GM12878 (cell line): ENCODE measurements at regions not wholly inside any gene's neighbourhood (a gene's known extent, or its start where the extent isn't known, plus 50 kb on each side); places are given as distances from the start of the nearest gene placed in this dataset.

Experiments
- ATAC-seq: fragments of 200-7000 bp; cut with Tn5 transposase; 3 replicates; pipeline ENCODE4 v1.9.1; 2020; ENCODE audit warnings: mild to moderate bottlenecking, moderate library complexity
- BruUV-seq: library from RNA; stranded (reverse); fragments of 400-500 nt; replicated peaks from 2 replicates; lab custom pipeline; 2021; lab: Mats Ljungman, UMichigan
- CTCF ChIA-PET: fragments of 300-600 bp; sonication (Branson Sonifier 250); formaldehyde crosslinking; extraction: SDS; loops from one replicate; lab custom pipeline; 2021; ENCODE audit warnings: inconsistent platforms; lab: Yijun Ruan, JAX
- POLR2A ChIA-PET: fragments of 350-600 bp; formaldehyde crosslinking; extraction: SDS; loops from one replicate; lab custom pipeline; 2021; ENCODE audit warnings: inconsistent platforms; lab: Charles Lee
- RAD21 ChIA-PET: fragments of 300-600 bp; sonication (Branson Sonifier 250); formaldehyde crosslinking; loops from one replicate; lab custom pipeline; 2023; ENCODE audit warnings: antibody characterized with exemption; ENCODE audit not compliant: unreplicated experiment; lab: Charles Lee
- SMC1A ChIA-PET: fragments of 300-600 bp; sonication (Branson Sonifier 250); formaldehyde crosslinking; loops from one replicate; lab custom pipeline; 2023; ENCODE audit not compliant: unreplicated experiment, uncharacterized antibody; lab: Charles Lee
- DNase-seq: peaks from one replicate; pipeline ENCODE4 v3.0.0-alpha.2; 2011; ENCODE audit warnings: low read depth, low spot score
- FAIRE-seq: peaks from 3 replicates; lab custom pipeline; 2011; peaks lifted over from hg19 to GRCh38; lab: Jason Lieb, UNC
- H2AFZ ChIP-seq: 2 replicates; pipeline ENCODE4 v1.6.0; 2011; ENCODE audit warnings: low read depth, low read length, control low read depth; ENCODE audit not compliant: control insufficient read depth
- H3K27ac ChIP-seq: 2 replicates; pipeline ENCODE4 v1.5.1; 2011; ENCODE audit warnings: control low read depth; ENCODE audit not compliant: control insufficient read depth, insufficient read depth
- H3K27me3 ChIP-seq, 2 experiments: replicated peaks in 1 of 2; 2 replicates each; pipeline versions ENCODE4 v1.6.0 to v1.6.1; 2011; ENCODE audit warnings: low read length in 1 of 2; ENCODE audit not compliant: control insufficient read depth in 2 of 2, insufficient read depth in 2 of 2
- H3K36me3 ChIP-seq, 2 experiments: 2 replicates each; pipeline ENCODE4 v1.5.1; 2011; ENCODE audit warnings: low read length in 1 of 2; ENCODE audit not compliant: control insufficient read depth in 2 of 2, insufficient read depth in 2 of 2
- H3K4me1 ChIP-seq: 2 replicates; pipeline ENCODE4 v1.6.1; 2011; ENCODE audit warnings: mild to moderate bottlenecking, low read length, moderate library complexity, mixed read lengths; ENCODE audit not compliant: control insufficient read depth, insufficient read depth
- H3K4me2 ChIP-seq: 2 replicates; pipeline ENCODE4 v1.6.0; 2011; ENCODE audit warnings: control low read depth; ENCODE audit not compliant: control insufficient read depth, insufficient read depth
- H3K4me3 ChIP-seq: fragments of 200-600 bp; sonication (generic); 2 replicates; pipeline ENCODE4 v1.5.1; 2016
- H3K79me2 ChIP-seq: 2 replicates; pipeline ENCODE4 v1.6.0; 2011; ENCODE audit warnings: low read length; ENCODE audit not compliant: control insufficient read depth, insufficient read depth
- H3K9ac ChIP-seq: 2 replicates; pipeline ENCODE4 v1.8.0; 2011; ENCODE audit warnings: low read length, control low read depth, mixed read lengths; ENCODE audit not compliant: control insufficient read depth, insufficient read depth
- H3K9me3 ChIP-seq: replicated peaks from 3 replicates; pipeline ENCODE4 v1.5.1; 2011; ENCODE audit warnings: mild to moderate bottlenecking, low read length; ENCODE audit not compliant: control insufficient read depth, insufficient read depth
- H4K20me1 ChIP-seq: 2 replicates; pipeline ENCODE4 v1.6.0; 2011; ENCODE audit not compliant: control insufficient read depth, insufficient read depth
- BHLHE40 ChIP-seq, 2 experiments: fragments of 450-650 bp in 1 of 2; IDR thresholded peaks; 2 replicates each; pipeline ENCODE4 v1.6.1; 2011 to 2017; ENCODE audit warnings: low read depth in 2 of 2, borderline replicate concordance in 1 of 2, improper control_type of control experiment in 1 of 2, low read length in 1 of 2, mild to moderate bottlenecking in 1 of 2
- BMI1 ChIP-seq: fragments of 450-650 bp; IDR thresholded peaks from 2 replicates; pipeline ENCODE4 v1.6.1; 2016; ENCODE audit warnings: mild to moderate bottlenecking, moderate library complexity, borderline replicate concordance
- CREM ChIP-seq: IDR thresholded peaks from 2 replicates; pipeline ENCODE4 v1.6.1; 2014; ENCODE audit warnings: antibody characterized with exemption, low read depth
- EZH2 ChIP-seq: IDR thresholded peaks from 2 replicates; pipeline ENCODE4 v1.6.1; 2012; ENCODE audit warnings: low read depth, mild to moderate bottlenecking, control low read depth, inconsistent platforms, low read length, borderline replicate concordance; ENCODE audit not compliant: control insufficient read depth
- MTA3 ChIP-seq: IDR thresholded peaks from 2 replicates; pipeline ENCODE4 v1.6.1; 2012; ENCODE audit warnings: low read length, inconsistent platforms, borderline replicate concordance
- NFYA ChIP-seq: IDR thresholded peaks from 2 replicates; pipeline ENCODE4 v1.6.1; 2011; ENCODE audit warnings: low read depth, mild to moderate bottlenecking, low read length, improper control_type of control experiment, borderline replicate concordance
- NKRF ChIP-seq: fragments of 450-650 bp; conservative IDR thresholded peaks from 2 replicates; pipeline ENCODE4 v1.6.1; 2017; ENCODE audit warnings: mild to moderate bottlenecking, moderate library complexity
- RFX5 ChIP-seq: IDR thresholded peaks from 2 replicates; pipeline ENCODE4 v1.6.1; 2011; ENCODE audit warnings: low read depth, low read length, improper control_type of control experiment
- RUNX3 ChIP-seq: IDR thresholded peaks from 2 replicates; pipeline ENCODE4 v1.6.1; 2012; ENCODE audit warnings: low read length, inconsistent platforms
- SMC3 ChIP-seq: IDR thresholded peaks from 2 replicates; pipeline ENCODE4 v1.6.1; 2011; ENCODE audit warnings: low read length, improper control_type of control experiment, borderline replicate concordance
- SPI1 ChIP-seq: IDR thresholded peaks from 2 replicates; pipeline ENCODE4 v1.6.1; 2011; ENCODE audit warnings: low read depth, mild to moderate bottlenecking, low read length, moderate library complexity, borderline replicate concordance; ENCODE audit not compliant: insufficient read depth
- TARDBP ChIP-seq: IDR thresholded peaks from 2 replicates; pipeline ENCODE4 v1.6.1; 2016; ENCODE audit warnings: borderline replicate concordance
- YY1 ChIP-seq: IDR thresholded peaks from 2 replicates; pipeline ENCODE4 v1.6.1; 2011; ENCODE audit warnings: low read depth, mild to moderate bottlenecking, low read length
- WGBS: methylation state at CpG from one replicate; pipeline ENCODE4 v1.1.6; 2016; ENCODE audit warnings: low lambda C conversion rate; ENCODE audit not compliant: insufficient replicate concordance, insufficient coverage; ENCODE audit errors: missing lambda C conversion rate; 5-methylcytosine and 5-hydroxymethylcytosine counted together
- in situ Hi-C: fragments of 300-500 bp; cut with MboI; formaldehyde crosslinking; loops from 9 replicates; pipeline ENCODE4 v1.14.3; 2018; ENCODE audit warnings: mixed read lengths
- intact Hi-C: fragments of 100-400 bp; cut with micrococcal nuclease; formaldehyde crosslinking; loops from one replicate; pipeline ENCODE4 v1.14.2; 2022; ENCODE audit not compliant: unreplicated experiment

DNA sequence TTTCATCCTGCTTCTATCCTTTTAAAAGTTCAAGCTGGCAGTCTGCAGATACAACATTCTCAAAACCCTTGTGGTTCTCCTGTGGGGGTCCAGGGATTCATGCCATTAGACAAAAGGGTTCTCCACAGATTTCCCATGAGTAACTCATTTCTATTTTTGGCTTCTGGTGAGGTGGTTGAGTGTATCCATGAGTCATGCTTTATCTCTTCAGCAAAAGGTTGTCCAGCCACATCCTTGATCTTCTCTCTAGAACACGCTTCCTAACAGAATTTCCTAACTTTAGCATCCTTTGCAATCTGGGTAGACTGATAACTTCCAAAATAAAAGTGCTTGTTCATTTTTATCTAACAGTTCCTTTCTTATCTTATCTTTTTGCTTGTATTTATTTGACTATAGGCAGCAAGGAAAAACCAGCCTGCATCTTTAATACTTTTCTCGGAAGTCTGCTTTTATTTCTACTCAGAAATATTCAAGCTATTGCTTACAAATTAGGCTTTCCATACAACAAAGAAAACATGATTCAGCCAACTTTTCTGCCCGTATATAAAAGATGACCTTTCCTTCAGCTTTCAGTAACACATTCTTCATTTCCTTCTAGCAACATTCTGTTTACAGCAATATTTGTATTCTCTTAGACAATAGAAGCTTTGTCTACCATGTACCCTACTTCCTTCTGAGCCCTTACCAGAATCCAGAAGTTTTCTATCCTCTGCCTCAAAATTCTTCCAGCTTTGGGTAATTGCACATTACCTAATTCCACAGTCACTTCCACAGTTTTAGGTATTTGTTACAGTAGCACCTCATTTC is 79.3 kb upstream of the IL6 start:
- Histone ChIP-seq H3K4me2 (no peak overlapping the region), H3K9ac (no peak overlapping the region), H4K20me1 (no peaks in the 10 kb centered on the region), H3K36me3 (no peaks in the 10 kb centered on the region), H3K27ac (no peak overlapping the region), H3K9me3 (peaks cover 22% of the 10 kb centered on the region), H3K79me2 (no peaks in the 10 kb centered on the region), H2AFZ (no peak overlapping the region), H3K27me3 (peaks cover 0 to 3% of the 10 kb centered on the region in 2 experiments; a peak in 1 of 4 replicates), H3K4me1 (no peaks in the 10 kb centered on the region), H3K4me3 (no peak overlapping the region)
- no peak for TF ChIP-seq SMC3
- TF ChIP-seq BMI1: no peak
- TF ChIP-seq YY1: no peak
- TF ChIP-seq EZH2: no peak
- no peak for TF ChIP-seq CREM
- FAIRE-seq (no peak), DNase-seq (no peak), ATAC-seq (no peak)
- intact Hi-C loops (no loop called here), in situ Hi-C loops (no loop called here)
- WGBS: 42% methylated on average over 3 of the region's 3 CpGs
- POLR2A ChIA-PET: no interaction called here
- SMC1A ChIA-PET: interaction anchor here (0.7 kb wide), 1 partner anchor 14 kb away, joined by 3 read pairs; no protein-coding TSS in a partner anchor
- CTCF ChIA-PET: interaction anchor here (0.6 to 0.8 kb wide), 2 partner anchors 14 to 452 kb away, joined by 3 to 4 read pairs; no protein-coding TSS in a partner anchor
- no TSS peak for BruUV-seq
- RAD21 ChIA-PET: no interaction called here

- Histone ChIP-seq H3K27ac (no peak overlapping the region), H4K20me1 (no peaks in the 10 kb centered on the region), H3K79me2 (no peaks in the 10 kb centered on the region), H3K9me3 (peaks cover 29% of the 10 kb centered on the region), H3K9ac (no peak overlapping the region), H3K36me3 (no peaks in the 10 kb centered on the region), H3K4me3 (no peak overlapping the region), H3K27me3 (no peaks in the 10 kb centered on the region), H3K4me1 (no peaks in the 10 kb centered on the region), H3K4me2 (no peak overlapping the region)
- DNase-seq: no peak
- ATAC-seq: no peak
- intact Hi-C loops (no loop called here), in situ Hi-C loops (no loop called here)
- ChIA-PET CTCF (no interaction called here), SMC1A (interaction anchor here (0.6 kb wide), 1 partner anchor 331 kb away, joined by 3 read pairs; no protein-coding TSS in a partner anchor), POLR2A (no interaction called here), RAD21 (interaction anchor here (0.7 kb wide), 1 partner anchor 72 kb away, joined by 3 read pairs; no protein-coding TSS in a partner anchor)
- no TSS peak for BruUV-seq
- FAIRE-seq: no peak
- TF ChIP-seq RUNX3 (no peak), SPI1 (no peak), NFYA (no peak), TARDBP (no peak), MTA3 (no peak), NKRF (no peak), RFX5 (no peak), BHLHE40 (IDR thresholded peaks at IDR 0.05; ENCODE audit: borderline replicate concordance in 1 of 2, low read depth in 2 of 2, low read length in 1 of 2) (no peak)
- TF ChIP-seq, all 136 proteins: peak for 0
- no peak overlapping the region for H2AFZ ChIP-seq
These were observed 81.4 kb upstream of the IL6 start for GRCh38 chr7:22645418-22646181.
